GM12878 (cell line): ENCODE measurements at regions not wholly inside any gene's neighbourhood (a gene's known extent, or its start where the extent isn't known, plus 50 kb on each side); places are given as distances from the start of the nearest gene placed in this dataset.

Experiments
- DPF2 ChIP-seq: fragments of 450-650 bp; IDR thresholded peaks from 2 replicates; pipeline ENCODE4 v1.6.1; 2017; ENCODE audit warnings: mild to moderate bottlenecking
- EP300 ChIP-seq, 2 experiments: fragments of 150-350 bp in 1 of 2; IDR thresholded peaks; 2 replicates each; pipeline ENCODE4 v1.6.1; 2011 to 2012; ENCODE audit warnings: low read depth in 2 of 2, low read length in 2 of 2, borderline replicate concordance in 1 of 2, improper control_type of control experiment in 1 of 2, inconsistent platforms in 1 of 2; ENCODE audit not compliant: control insufficient read depth in 1 of 2
- LARP7 ChIP-seq: fragments of 450-650 bp; IDR thresholded peaks from 2 replicates; pipeline ENCODE4 v1.6.1; 2017; ENCODE audit warnings: mild to moderate bottlenecking
- MTA3 ChIP-seq: IDR thresholded peaks from 2 replicates; pipeline ENCODE4 v1.6.1; 2012; ENCODE audit warnings: low read length, inconsistent platforms, borderline replicate concordance
- SMARCA5 ChIP-seq: fragments of 450-650 bp; IDR thresholded peaks from 2 replicates; pipeline ENCODE4 v1.6.1; 2017; ENCODE audit warnings: mild to moderate bottlenecking
- ZBTB4 ChIP-seq: fragments of 450-650 bp; formaldehyde crosslinking; IDR thresholded peaks from 2 replicates; pipeline ENCODE4 v1.4.0; 2022; ENCODE audit warnings: mild to moderate bottlenecking, moderate library complexity
- TF ChIP-seq, protein P1 (sequence below): fragments of 450-650 bp; IDR thresholded peaks from 2 replicates; pipeline ENCODE4 v1.6.1; 2017; ENCODE audit warnings: mild to moderate bottlenecking, moderate library complexity

DNA sequence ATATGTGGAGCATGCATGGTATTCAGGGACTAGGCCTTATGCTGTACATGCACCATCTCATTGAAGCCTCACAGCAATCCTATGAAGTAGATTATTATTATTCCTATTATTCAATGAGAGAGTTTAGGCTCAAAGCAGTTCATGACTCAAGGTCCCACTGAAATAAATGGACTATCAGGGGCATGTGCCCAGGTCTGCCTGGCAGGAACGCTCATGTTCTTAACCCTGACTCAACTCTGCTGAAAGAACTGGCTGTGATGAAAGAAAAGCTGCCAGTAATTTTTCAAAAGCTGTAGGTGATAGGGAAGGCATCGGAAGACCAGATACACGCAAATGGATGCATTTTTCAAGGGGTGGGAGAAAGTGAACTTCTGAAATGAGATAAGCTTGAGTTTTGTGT, 243.4 kb downstream of the PTTG2 start (continued):
- TF ChIP-seq ZBTB4 (CRISPR knock-in tag): no peak
- no peak for TF ChIP-seq DPF2
- no peak for TF ChIP-seq MTA3
- no peak for TF ChIP-seq SMARCA5
- no peak for TF ChIP-seq EP300 (IDR thresholded peaks at IDR 0.05; ENCODE audit: borderline replicate concordance in 1 of 2, control insufficient read depth in 1 of 2, low read depth in 2 of 2, low read length in 2 of 2)
- TF ChIP-seq LARP7: no peak
- TF ChIP-seq, protein P1, sequence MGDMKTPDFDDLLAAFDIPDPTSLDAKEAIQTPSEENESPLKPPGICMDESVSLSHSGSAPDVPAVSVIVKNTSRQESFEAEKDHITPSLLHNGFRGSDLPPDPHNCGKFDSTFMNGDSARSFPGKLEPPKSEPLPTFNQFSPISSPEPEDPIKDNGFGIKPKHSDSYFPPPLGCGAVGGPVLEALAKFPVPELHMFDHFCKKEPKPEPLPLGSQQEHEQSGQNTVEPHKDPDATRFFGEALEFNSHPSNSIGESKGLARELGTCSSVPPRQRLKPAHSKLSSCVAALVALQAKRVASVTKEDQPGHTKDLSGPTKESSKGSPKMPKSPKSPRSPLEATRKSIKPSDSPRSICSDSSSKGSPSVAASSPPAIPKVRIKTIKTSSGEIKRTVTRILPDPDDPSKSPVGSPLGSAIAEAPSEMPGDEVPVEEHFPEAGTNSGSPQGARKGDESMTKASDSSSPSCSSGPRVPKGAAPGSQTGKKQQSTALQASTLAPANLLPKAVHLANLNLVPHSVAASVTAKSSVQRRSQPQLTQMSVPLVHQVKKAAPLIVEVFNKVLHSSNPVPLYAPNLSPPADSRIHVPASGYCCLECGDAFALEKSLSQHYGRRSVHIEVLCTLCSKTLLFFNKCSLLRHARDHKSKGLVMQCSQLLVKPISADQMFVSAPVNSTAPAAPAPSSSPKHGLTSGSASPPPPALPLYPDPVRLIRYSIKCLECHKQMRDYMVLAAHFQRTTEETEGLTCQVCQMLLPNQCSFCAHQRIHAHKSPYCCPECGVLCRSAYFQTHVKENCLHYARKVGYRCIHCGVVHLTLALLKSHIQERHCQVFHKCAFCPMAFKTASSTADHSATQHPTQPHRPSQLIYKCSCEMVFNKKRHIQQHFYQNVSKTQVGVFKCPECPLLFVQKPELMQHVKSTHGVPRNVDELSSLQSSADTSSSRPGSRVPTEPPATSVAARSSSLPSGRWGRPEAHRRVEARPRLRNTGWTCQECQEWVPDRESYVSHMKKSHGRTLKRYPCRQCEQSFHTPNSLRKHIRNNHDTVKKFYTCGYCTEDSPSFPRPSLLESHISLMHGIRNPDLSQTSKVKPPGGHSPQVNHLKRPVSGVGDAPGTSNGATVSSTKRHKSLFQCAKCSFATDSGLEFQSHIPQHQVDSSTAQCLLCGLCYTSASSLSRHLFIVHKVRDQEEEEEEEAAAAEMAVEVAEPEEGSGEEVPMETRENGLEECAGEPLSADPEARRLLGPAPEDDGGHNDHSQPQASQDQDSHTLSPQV: no peak
